Mucosa of descending colon (tissue), 3 donors: ENCODE measurements at regions not wholly inside any gene's neighbourhood (a gene's known extent, or its start where the extent isn't known, plus 50 kb on each side); places are given as distances from the start of the nearest gene placed in this dataset.

ENCODE experiments used
- ATAC-seq: fragments of 200-7000 bp; cut with Tn5 transposase; one replicate; pipeline ENCODE4 v1.9.1; 2020; ENCODE audit warnings: mild to moderate bottlenecking, moderate library complexity
- DNase-seq, 3 donors: peaks; one replicate each; pipeline ENCODE4 v3.0.0-alpha.2; 2020
- H3K36me3 ChIP-seq: fragments of 200-600 bp; one replicate; pipeline ENCODE4 v1.8.0; 2021; ENCODE audit warnings: low read depth, mild to moderate bottlenecking
- H3K4me1 ChIP-seq: fragments of 200-600 bp; one replicate; pipeline ENCODE4 v1.8.0; 2021; ENCODE audit warnings: low read depth, mild to moderate bottlenecking
- H3K4me3 ChIP-seq: fragments of 200-600 bp; one replicate; pipeline ENCODE4 v1.8.0; 2021; ENCODE audit warnings: mild to moderate bottlenecking
- H3K9me3 ChIP-seq: fragments of 200-600 bp; one replicate; pipeline ENCODE4 v1.8.0; 2021; ENCODE audit warnings: mild to moderate bottlenecking
- intact Hi-C, 2 donors: fragments of 100-400 bp; cut with DNase I in 1 of 2; cut with micrococcal nuclease in 1 of 2; formaldehyde crosslinking; loops; one replicate each; pipeline versions ENCODE4 v1.11.0 to v1.11.1; 2022; cut with DNase I, micrococcal nuclease
- TF ChIP-seq, protein P1 (sequence below): fragments of 200-600 bp; IDR thresholded peaks from one replicate; pipeline ENCODE4 v1.8.0; 2022; ENCODE audit warnings: antibody characterized with exemption, mild to moderate bottlenecking
- donor health status: DM: no; HTN: no; CAD: no; lungs with moderate emphysema.
- donor health status: DM: no; HTN: no; CAD: no.
- donor health status: DM: no; HTN: yes; CAD: no.

DNA sequence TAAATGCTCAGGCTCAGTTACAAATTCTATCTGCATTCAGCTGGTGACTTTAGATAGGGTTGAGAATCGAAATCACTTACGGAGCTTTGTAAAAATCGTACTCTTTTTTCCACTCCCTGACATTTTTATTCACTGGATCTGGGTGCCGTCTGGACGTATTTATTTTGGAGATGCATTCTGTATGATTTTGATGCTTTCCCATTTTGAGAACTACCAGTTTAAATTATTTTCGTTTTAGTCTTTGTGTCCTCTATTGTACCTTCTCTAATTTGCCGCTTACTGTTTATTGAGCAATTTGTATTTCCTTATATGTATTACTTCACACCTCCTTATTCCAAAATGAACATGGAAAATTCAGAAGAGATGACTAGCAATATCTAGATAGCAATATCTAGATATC lies 96.2 kb downstream of the FASLG start:
- ATAC-seq (no peak), DNase-seq (no peak)
- H3K9me3 ChIP-seq: no peaks in the 10 kb centered on the region
- no peaks in the 10 kb centered on the region for H3K4me1 ChIP-seq
- no peak overlapping the region for H3K4me3 ChIP-seq
- TF ChIP-seq, protein P1, sequence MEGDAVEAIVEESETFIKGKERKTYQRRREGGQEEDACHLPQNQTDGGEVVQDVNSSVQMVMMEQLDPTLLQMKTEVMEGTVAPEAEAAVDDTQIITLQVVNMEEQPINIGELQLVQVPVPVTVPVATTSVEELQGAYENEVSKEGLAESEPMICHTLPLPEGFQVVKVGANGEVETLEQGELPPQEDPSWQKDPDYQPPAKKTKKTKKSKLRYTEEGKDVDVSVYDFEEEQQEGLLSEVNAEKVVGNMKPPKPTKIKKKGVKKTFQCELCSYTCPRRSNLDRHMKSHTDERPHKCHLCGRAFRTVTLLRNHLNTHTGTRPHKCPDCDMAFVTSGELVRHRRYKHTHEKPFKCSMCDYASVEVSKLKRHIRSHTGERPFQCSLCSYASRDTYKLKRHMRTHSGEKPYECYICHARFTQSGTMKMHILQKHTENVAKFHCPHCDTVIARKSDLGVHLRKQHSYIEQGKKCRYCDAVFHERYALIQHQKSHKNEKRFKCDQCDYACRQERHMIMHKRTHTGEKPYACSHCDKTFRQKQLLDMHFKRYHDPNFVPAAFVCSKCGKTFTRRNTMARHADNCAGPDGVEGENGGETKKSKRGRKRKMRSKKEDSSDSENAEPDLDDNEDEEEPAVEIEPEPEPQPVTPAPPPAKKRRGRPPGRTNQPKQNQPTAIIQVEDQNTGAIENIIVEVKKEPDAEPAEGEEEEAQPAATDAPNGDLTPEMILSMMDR: no peak
- no peaks in the 10 kb centered on the region for H3K36me3 ChIP-seq
- intact Hi-C loops: no loop called here

DNA sequence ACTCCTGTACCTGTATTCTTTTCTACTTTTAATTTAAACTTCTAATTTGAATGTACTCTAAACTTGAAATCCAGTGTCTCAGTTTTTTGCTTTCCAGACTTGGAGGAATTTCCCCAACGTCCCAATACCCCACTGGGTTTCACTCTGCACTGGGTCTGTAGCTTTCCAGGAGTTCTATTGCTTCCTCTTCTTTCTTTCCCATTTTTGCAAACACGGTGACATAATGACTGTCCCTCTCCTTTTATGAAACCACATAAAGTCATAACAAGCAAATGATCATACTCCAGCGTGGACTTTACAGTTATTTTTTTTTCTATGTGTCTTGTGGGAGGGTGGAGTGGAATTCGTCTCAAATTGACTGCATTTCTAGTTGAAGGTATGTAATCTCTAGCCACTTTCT lies 97.1 kb downstream of the FASLG start:
- H3K4me3 ChIP-seq: no peak overlapping the region
- H3K4me1 ChIP-seq: no peaks in the 10 kb centered on the region
- DNase-seq (no peak), ATAC-seq (no peak)
- no peaks in the 10 kb centered on the region for H3K36me3 ChIP-seq
- intact Hi-C loops: no loop called here
- H3K9me3 ChIP-seq: no peaks in the 10 kb centered on the region
- TF ChIP-seq, protein P1: no peak

DNA sequence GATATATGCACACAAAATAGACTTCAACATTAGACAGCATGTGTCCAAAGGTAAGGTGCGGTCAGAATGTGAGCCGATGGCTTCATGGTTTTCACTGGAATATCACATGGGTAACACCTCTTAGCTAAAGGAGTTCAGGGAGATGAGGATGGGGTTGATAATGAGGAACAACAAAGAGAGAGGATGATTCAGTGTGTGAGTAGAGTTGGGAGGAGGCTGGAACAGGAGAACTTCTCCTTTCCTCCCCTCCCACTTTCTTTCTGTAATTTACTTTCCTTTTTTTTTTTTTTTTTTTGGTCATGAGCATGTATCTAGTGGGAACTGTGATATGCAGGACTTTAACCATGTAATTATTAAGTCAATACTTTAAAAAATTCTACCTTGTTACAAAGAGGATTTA lies 99.4 kb downstream of the FASLG start:
- Histone ChIP-seq H3K4me1 (no peaks in the 10 kb centered on the region), H3K4me3 (no peak overlapping the region), H3K9me3 (no peaks in the 10 kb centered on the region), H3K36me3 (no peaks in the 10 kb centered on the region)
- intact Hi-C loops: no loop called here
- TF ChIP-seq, protein P1: no peak
- no peak for DNase-seq
- no peak for ATAC-seq

DNA sequence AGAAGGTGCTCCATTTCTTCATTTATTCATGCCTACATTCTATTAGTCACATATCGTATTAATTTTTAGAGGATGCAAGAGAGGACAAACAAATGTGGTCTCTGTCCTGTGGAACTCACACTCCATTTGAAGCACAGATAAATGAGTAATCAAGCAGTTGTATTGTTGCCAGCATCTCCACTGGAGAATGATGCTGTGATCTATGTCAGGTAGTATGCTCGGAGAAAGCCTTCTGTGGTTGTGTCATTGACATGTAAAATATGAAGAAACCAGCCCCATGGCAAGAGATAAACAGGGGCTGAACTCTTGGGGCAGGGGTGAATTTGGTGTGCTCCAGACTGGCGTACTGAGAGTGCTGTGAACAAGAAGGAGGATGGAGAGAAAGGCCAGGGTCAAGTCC lies 101.2 kb downstream of the FASLG start:
- ATAC-seq: no peak
- Histone ChIP-seq H3K4me3 (no peak overlapping the region), H3K36me3 (no peaks in the 10 kb centered on the region), H3K4me1 (no peaks in the 10 kb centered on the region), H3K9me3 (no peaks in the 10 kb centered on the region)
- intact Hi-C loops: no loop called here
- TF ChIP-seq, protein P1: no peak
- no peak for DNase-seq

DNA sequence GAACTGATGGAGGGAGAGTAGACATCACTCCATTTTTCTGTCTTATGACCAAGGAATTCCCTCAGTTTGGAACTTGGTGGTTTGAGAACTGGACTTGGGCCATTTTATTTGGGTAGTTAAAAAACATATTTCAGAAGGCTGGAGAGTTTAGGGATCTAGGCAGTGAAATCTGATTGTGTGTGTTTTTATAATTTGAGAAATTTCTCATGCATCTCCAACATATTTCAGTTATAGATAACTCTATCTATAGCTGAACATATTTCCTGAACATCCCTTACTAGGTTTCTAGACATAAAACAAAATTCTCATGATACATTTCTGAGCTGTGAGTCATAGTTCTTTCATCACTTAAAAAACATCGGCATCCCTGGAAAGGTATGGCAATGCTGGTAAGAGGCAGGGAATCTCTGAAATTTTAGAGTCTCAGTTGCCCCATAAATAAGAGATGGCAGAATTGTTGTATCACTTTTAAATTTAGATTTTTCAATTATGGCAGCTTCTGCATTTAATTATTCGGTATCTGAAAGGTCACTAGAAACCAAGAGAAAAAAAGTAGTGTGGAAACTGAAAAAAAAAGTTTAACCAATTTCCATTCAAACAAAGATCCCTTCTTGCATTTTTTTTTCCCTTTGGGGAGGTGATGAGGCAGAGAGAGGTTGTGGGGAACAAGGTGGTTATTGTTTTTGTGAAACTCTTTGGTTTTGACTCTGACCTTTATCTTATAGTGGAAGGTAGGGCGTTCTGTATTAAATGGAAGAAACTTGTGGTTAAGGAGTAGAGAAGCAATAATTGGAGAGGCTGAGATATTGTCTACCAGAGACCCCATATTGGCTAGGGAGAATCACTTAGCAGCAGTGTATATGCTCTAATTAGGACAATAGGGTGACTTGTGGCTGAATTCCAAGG lies 102.9 kb downstream of the FASLG start:
- ATAC-seq: no peak
- TF ChIP-seq, protein P1: no peak
- Histone ChIP-seq H3K4me1 (no peaks in the 10 kb centered on the region), H3K4me3 (no peak overlapping the region), H3K36me3 (no peaks in the 10 kb centered on the region), H3K9me3 (no peaks in the 10 kb centered on the region)
- intact Hi-C loops: no loop called here
- no peak for DNase-seq
